ENCODE measurements at regions not wholly inside any gene's neighbourhood (a gene's known extent, or its start where the extent isn't known, plus 50 kb on each side); places are given as distances from the start of the nearest gene placed in this dataset.

GRCh38 chr7:110326966-110327365, 764.0 kb upstream of the LRRN3 start:
- Histone ChIP-seq H3K9ac (ENCODE audit: insufficient read depth, low read length) (no peak overlapping the region), H3K4me3 (replicated peaks in 1 of 4; ENCODE audit: control extremely low read depth in 1 of 4, insufficient read depth in 1 of 4, low read depth in 3 of 4, low read length in 4 of 4) (no peak overlapping the region), H3K27ac (ENCODE audit: insufficient read depth, low read length) (no peak overlapping the region), H3K27me3 (ENCODE audit: control insufficient read depth, insufficient read depth, low read length) (no peaks in the 10 kb centered on the region), H3K4me2 (ENCODE audit: extremely low read depth, insufficient read depth, low read length) (no peak overlapping the region), H3K36me3 (ENCODE audit: control insufficient read depth, insufficient read depth, low read length) (no peaks in the 10 kb centered on the region), H4K20me1 (ENCODE audit: control insufficient read depth, extremely low read depth, insufficient read depth, low read length) (no peaks in the 10 kb centered on the region), H3K79me2 (ENCODE audit: control insufficient read depth, insufficient read depth, low read length) (no peaks in the 10 kb centered on the region), H3K9me3 (ENCODE audit: control insufficient read depth, insufficient read depth, low read depth, low read length) (no peaks in the 10 kb centered on the region), H3K4me1 (ENCODE audit: control insufficient read depth, extremely low read depth, insufficient read depth, low read length) (no peaks in the 10 kb centered on the region), H2AFZ (ENCODE audit: low read length) (no peak overlapping the region)
- no peak for DNase-seq (ENCODE audit: low read depth in 2 of 2)
- no peak for TF ChIP-seq EZH2 (IDR thresholded peaks at IDR 0.05; ENCODE audit: low read length, missing control alignments)
- TF ChIP-seq CTCF (conservative IDR thresholded peaks at IDR 0.05 in 1 of 2, IDR thresholded peaks at IDR 0.05 in 1 of 2; ENCODE audit: low read depth in 1 of 2, low read length in 2 of 2), result no peak

GRCh38 chr7:110336423-110336822, 754.5 kb upstream of the LRRN3 start:
- Histone ChIP-seq H3K36me3 (ENCODE audit: control insufficient read depth, insufficient read depth, low read length) (no peaks in the 10 kb centered on the region), H3K4me1 (ENCODE audit: control insufficient read depth, extremely low read depth, insufficient read depth, low read length) (no peaks in the 10 kb centered on the region), H4K20me1 (ENCODE audit: control insufficient read depth, extremely low read depth, insufficient read depth, low read length) (no peaks in the 10 kb centered on the region), H3K4me3 (replicated peaks in 1 of 4; ENCODE audit: control extremely low read depth in 1 of 4, insufficient read depth in 1 of 4, low read depth in 3 of 4, low read length in 4 of 4) (no peak overlapping the region), H2AFZ (ENCODE audit: low read length) (no peak overlapping the region), H3K9me3 (ENCODE audit: control insufficient read depth, insufficient read depth, low read depth, low read length) (no peaks in the 10 kb centered on the region), H3K27ac (ENCODE audit: insufficient read depth, low read length) (no peak overlapping the region), H3K4me2 (ENCODE audit: extremely low read depth, insufficient read depth, low read length) (no peak overlapping the region), H3K9ac (ENCODE audit: insufficient read depth, low read length) (no peak overlapping the region), H3K79me2 (ENCODE audit: control insufficient read depth, insufficient read depth, low read length) (no peaks in the 10 kb centered on the region), H3K27me3 (ENCODE audit: control insufficient read depth, insufficient read depth, low read length) (no peaks in the 10 kb centered on the region)
- TF ChIP-seq CTCF (conservative IDR thresholded peaks at IDR 0.05 in 1 of 2, IDR thresholded peaks at IDR 0.05 in 1 of 2; ENCODE audit: low read depth in 1 of 2, low read length in 2 of 2), result no peak
- no peak for TF ChIP-seq EZH2 (IDR thresholded peaks at IDR 0.05; ENCODE audit: low read length, missing control alignments)
- DNase-seq (ENCODE audit: low read depth in 2 of 2), result no peak

GRCh38 chr7:110337646-110338045, 753.3 kb upstream of the LRRN3 start:
- TF ChIP-seq CTCF (conservative IDR thresholded peaks at IDR 0.05 in 1 of 2, IDR thresholded peaks at IDR 0.05 in 1 of 2; ENCODE audit: low read depth in 1 of 2, low read length in 2 of 2), result no peak
- TF ChIP-seq EZH2 (IDR thresholded peaks at IDR 0.05; ENCODE audit: low read length, missing control alignments), result no peak
- Histone ChIP-seq H3K9me3 (ENCODE audit: control insufficient read depth, insufficient read depth, low read depth, low read length) (no peaks in the 10 kb centered on the region), H2AFZ (ENCODE audit: low read length) (no peak overlapping the region), H3K4me3 (replicated peaks in 1 of 4; ENCODE audit: control extremely low read depth in 1 of 4, insufficient read depth in 1 of 4, low read depth in 3 of 4, low read length in 4 of 4) (no peak overlapping the region), H3K4me2 (ENCODE audit: extremely low read depth, insufficient read depth, low read length) (no peak overlapping the region), H3K27ac (ENCODE audit: insufficient read depth, low read length) (no peak overlapping the region), H3K36me3 (ENCODE audit: control insufficient read depth, insufficient read depth, low read length) (no peaks in the 10 kb centered on the region), H3K9ac (ENCODE audit: insufficient read depth, low read length) (no peak overlapping the region), H3K4me1 (ENCODE audit: control insufficient read depth, extremely low read depth, insufficient read depth, low read length) (no peaks in the 10 kb centered on the region), H3K27me3 (ENCODE audit: control insufficient read depth, insufficient read depth, low read length) (no peaks in the 10 kb centered on the region), H4K20me1 (ENCODE audit: control insufficient read depth, extremely low read depth, insufficient read depth, low read length) (no peaks in the 10 kb centered on the region), H3K79me2 (ENCODE audit: control insufficient read depth, insufficient read depth, low read length) (no peaks in the 10 kb centered on the region)
- no peak for DNase-seq (ENCODE audit: low read depth in 2 of 2)

Measured in fibroblast of lung (primary cell).